DMS153 (cell line): ENCODE measurements at regions not wholly inside any gene's neighbourhood (a gene's known extent, or its start where the extent isn't known, plus 50 kb on each side); places are given as distances from the start of the nearest gene placed in this dataset.
"Not testable (repeated sequence)": the region's sequence is repeated elsewhere in the genome, so short reads cannot be mapped to it uniquely, and the experiment has no call there.

Experiments
- DNase-seq: peaks from one replicate; lab custom pipeline; 2025; lab: John Stamatoyannopoulos, UW

DNA sequence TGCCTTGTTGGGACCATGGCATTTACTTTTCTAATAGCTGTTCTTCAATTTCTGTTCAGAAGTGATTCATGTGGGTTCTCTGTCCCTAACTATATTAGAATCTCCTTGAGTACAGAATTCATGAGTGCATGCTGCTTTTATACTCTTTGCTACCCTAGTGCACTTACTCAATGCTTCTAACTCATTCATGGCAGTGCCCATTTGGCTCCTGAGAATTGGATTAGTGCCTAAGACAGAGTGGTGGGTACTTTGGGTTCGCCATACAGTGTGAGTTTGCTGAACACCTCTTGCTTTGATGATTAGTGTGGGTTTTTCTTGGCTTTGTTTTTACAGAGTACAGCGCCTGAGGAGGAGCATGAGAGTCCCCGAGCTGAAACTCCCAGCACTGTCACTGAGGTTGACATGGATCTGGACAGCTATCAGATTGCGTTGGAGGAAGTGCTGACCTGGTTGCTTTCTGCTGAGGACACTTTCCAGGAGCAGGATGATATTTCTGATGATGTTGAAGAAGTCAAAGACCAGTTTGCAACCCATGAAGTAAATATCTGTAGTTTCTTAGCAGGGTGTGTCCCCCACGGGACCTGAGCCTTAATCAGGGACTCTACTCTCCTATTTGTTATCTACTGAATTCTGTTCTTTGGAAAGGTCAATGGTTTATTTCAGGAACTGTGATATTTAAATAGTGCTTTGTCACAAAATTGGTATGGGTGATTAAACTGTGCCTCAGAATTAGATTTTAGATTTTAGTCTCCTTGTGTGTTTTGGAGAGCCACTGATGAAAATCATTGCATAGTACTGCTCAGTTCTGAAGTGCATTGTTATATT lies 150.7 kb downstream of the UTRN start:
- DNase-seq = no peak

DNA sequence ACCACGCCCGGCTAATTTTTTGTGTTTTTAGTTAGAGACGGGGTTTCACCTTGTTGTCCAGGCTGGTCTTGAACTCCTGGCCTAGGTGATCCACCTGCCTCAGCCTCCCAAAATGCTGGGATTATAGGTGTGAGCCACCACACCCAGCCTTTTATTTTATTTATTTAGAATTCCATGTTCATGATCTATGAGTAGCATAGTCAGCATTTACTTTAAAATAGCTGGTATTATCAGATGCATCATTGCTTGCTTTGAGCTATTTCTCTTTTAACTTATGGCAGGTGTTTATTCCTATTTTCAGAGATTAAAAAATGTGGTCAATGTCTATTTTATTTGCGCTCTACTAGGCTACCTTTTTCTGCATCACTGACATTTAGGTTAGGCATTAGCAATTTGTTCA lies 152.0 kb downstream of the UTRN start:
- no peak for DNase-seq

- DNase-seq = no peak
Measured at GRCh38 chr6:144438103-144438502, 153.0 kb downstream of the UTRN start.

- no peak for DNase-seq
Measured at GRCh38 chr6:144439016-144439415, 153.9 kb downstream of the UTRN start.

DNA sequence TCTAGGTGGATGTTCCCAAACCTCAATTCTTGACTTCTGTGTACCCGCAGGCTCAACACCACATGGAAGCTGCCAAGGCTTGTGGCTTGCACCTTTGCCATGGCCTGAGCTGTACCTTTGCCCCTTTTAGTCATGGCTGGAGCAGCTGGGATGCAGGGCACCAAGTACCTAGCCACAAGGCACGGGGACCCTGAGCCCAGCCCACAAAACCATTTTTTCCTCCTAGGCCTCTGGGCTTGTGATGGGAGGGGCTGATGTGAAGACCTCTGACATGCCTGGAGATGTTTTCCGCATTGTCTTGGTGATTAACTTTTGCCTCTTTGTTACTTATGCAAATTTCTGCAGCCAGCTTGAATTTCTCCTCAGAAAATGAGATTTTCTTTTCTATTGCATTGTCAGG lies 156.7 kb downstream of the UTRN start:
- DNase-seq = not testable (repeated sequence)

- DNase-seq = no peak
Measured at GRCh38 chr6:144443157-144443556, 158.0 kb downstream of the UTRN start.

- no peak for DNase-seq
Measured at GRCh38 chr6:144447472-144447871, 162.3 kb downstream of the UTRN start.

DNA sequence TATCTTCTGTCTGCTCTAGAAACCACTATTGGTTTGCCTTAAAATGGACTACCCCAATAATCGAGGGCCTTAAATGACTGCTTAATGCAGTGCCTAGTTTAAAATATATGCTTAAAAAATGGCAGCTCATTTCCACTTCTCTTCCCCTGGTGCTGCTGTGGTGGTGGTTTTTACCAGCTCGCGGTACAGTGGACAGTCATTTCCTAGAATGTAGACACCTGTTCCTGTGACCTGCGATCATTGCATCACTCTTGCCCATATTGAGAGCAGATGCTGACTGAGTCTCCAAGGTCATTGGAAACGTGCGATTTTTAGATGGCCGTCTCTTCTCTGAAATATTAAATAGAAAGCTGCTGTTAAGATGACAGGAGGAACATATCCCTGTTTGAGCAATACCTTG lies 164.1 kb downstream of the UTRN start:
- no peak for DNase-seq

DNA sequence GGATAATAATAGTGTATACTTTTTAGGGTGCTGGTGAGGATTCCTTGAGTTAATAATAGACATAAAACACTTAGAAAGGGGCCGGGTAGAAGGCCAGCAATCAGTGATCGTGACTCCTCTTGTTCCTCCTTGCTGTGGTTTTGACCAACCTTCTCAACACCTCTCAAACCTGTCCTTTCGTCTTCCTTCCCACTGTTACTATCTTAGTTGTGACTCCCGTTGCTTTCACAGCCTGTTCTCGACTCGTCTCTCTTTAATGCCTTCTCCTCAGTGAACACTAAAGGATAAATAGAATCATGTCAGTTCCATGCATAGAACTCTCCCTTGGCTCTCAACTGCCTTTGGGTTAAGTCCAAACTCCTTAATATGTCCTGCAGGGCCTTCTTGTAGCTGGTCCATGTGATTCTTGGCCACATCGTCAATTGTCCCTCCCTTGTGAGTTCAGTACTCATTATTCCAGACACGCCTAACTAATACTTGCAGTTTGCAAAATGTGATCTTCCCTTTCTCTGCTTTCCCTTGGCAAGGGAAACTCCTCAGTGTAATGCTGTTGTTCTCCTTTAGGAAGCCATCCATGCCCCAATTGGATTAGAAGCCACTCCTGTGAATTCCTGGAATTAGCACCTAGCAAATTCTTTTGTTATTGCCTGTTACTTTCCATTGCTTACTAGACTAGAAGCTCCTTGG lies 164.9 kb downstream of the UTRN start:
- DNase-seq = no peak

DNA sequence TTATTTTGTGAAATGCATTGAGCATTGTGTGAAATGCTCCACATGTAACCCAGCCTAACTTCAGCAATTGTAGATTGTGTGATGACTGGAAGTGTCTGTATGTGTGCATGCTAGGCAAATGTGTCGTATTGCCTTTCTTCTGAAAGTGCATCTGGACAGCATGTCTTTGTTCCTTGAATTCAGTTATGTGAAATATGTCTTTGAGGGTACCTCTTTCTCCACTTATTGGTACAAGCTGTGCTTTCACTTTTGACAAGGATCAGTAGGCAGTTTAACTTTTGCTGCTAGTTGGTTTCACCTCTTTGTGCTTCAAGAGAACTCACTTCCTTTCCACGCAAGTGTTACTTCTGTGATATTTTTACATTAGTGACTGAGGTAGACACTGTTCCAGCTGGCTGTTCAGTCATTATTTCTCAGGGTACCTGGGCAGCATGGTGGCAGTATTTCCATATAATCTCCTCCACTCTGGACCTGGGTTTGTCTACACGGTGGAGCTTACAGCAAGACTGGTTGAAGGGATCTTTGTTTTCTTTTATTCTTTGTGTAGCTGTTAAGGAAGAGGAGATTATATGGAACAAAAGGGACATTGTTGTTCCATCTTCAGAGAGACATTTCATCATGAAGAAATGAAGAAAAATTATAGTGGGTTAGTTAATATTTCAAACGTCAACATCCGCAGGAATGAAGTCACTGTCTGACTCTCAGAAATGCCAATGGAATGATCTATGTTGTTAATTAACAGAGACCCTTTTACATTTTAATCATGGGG lies 175.4 kb downstream of the UTRN start:
- DNase-seq = no peak

DNA sequence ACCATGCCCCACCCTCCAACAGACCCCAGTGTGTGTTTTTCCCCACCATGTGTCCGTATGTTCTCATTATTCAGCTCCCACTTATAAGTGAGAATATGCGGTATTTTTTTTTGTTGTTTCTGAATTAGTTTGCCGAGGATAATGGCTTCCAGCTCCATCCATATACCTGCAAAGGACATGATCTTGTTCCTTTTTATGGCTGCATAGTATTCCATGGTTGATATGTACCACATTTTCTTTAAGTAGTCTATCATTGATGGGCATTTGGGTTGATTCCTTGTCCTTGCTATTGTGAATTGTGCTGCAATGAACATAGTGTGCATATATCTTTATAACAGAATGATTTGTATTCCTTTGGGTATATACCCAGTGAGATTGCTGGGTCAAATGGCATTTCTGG lies 176.9 kb downstream of the UTRN start:
- no peak for DNase-seq

- no peak for DNase-seq
Measured at GRCh38 chr6:144466716-144467115, 181.6 kb downstream of the UTRN start.

DNA sequence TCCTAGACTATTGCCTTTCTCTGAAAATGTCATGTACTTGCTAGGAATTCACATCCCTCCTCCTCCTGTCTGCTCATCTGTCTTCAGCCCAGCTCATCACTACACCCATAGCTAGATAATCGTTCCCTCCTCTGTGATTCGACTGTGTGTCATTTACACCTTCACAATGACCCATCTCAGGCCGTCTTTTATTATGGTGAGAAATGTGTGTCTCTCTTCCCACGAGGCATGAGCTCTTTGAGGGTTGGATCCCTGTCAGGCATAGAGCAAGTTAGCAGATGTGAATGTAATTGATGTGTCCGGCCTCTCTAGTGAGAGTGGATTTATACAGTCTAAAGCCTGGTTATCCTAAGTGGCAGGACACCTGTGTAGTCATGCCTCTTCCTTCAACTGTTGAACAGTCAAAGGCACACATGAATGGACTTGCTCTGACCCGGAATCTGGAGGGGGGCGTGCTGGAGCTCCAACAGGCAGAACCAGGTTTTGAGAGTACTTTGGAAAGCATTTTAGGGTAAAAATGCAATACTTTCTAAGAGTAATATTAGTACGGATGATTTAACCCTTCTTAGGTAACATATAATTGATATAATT lies 182.1 kb downstream of the UTRN start:
- DNase-seq = no peak

GRCh38 chr6:144467921-144468320 lies 182.8 kb downstream of the UTRN start:
- no peak for DNase-seq

DNA sequence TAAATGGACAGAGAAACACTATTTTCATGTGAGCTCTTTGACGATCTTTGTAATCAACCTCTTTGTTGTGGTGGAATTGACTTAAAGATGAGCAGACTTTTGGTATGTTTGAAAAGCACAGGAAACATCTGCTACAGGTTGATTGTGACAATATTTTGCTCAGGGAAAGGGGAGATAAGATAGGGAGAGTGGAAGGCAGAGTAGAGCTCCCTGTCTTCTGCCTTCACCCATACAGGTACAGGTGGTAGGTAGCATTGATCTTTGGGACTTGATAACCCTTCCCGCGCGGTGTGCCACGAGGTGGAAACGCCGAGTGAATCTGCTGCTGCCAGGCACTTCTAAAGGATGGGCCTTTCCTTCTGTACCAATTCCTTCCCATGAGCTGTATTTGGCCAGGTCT lies 183.6 kb downstream of the UTRN start:
- no peak for DNase-seq

GRCh38 chr6:144469144-144469575 lies 184.0 kb downstream of the UTRN start:
- DNase-seq = no peak

DNA sequence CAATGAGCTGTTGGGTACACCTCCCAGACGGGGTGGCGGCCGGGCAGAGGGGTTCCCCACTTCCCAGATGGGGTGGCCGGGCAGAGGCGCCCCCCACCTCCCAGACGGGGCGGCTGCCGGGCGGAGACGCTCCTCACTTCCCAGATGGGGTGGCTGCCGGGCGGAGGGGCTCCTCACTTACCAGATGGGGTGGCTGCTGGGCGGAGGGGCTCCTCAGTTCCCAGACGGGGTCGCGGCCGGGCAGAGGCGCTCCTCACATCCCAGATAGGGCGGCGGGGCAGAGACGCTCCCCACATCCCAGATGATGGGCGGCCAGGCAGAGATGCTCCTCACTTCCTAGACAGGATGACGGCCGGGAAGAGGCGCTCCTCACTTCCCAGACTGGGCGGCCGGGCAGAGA lies 185.1 kb downstream of the UTRN start:
- not testable (repeated sequence) for DNase-seq

DNA sequence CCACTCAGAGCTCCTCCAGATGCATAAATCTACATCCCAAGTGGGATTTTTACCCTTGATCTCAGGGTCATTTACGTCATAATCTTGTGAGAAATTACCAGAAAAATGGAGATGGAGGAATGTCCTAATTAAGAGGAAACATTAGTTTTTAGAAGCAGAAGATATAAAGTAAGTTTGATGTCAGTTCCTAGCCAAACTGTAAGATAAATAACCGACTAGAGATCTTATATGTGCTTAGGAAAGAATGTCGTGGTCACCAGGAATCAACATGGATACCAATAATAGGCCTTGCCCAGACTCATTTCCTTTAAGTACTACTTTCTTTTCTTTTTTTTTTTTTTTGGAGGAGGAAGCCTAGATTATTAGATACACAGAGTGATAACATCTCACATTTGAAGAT lies 186.9 kb downstream of the UTRN start:
- no peak for DNase-seq

- no peak for DNase-seq
Measured at GRCh38 chr6:144474290-144474689, 189.2 kb downstream of the UTRN start.

- no peak for DNase-seq
Measured at GRCh38 chr6:144474904-144475303, 189.8 kb downstream of the UTRN start.

- DNase-seq = no peak
Measured at GRCh38 chr6:144475411-144475810, 190.3 kb downstream of the UTRN start.

DNA sequence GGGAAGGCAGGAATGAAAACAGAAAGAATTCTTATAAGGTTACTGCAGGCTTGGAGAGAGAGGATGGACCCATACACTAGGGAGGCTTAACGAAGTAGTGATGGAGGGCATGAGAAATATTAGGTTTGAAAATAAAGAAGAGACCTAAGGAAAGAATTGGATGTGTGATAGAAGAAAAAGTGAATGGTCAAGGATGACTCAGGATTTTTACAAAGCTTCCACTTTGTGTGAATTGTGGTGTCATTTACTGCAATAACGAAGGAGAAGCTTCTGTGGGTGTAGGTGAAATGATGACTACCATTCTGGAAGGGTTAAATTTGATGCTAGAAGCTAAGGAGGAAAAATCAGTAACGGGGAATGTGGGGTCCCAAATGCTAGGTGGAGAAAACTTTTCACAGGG lies 191.2 kb downstream of the UTRN start:
- DNase-seq = no peak
